Adipocyte (in vitro differentiated cells): ENCODE measurements at regions not wholly inside any gene's neighbourhood (a gene's known extent, or its start where the extent isn't known, plus 50 kb on each side); places are given as distances from the start of the nearest gene placed in this dataset.

ENCODE experiments used
- DNase-seq: peaks from one replicate; pipeline ENCODE4 v3.0.0-alpha.2; 2015; ENCODE audit warnings: low read depth
- H3K27me3 ChIP-seq: replicated peaks from 2 replicates; pipeline ENCODE4 v1.7.0; 2013; ENCODE audit warnings: mild to moderate bottlenecking, low read length, moderate library complexity; ENCODE audit not compliant: control insufficient read depth, insufficient read depth
- H3K36me3 ChIP-seq: 2 replicates; pipeline ENCODE4 v1.7.0; 2013; ENCODE audit warnings: low read length, mild to moderate bottlenecking, moderate library complexity; ENCODE audit not compliant: control insufficient read depth, insufficient read depth, severe bottlenecking
- H3K4me1 ChIP-seq: 2 replicates; pipeline ENCODE4 v1.7.0; 2013; ENCODE audit warnings: mild to moderate bottlenecking, low read length, moderate library complexity; ENCODE audit not compliant: control insufficient read depth, insufficient read depth
- H3K4me3 ChIP-seq: 2 replicates; pipeline ENCODE4 v1.7.0; 2013; ENCODE audit warnings: mild to moderate bottlenecking, low read length, moderate library complexity
- H3K9ac ChIP-seq: 2 replicates; pipeline ENCODE4 v1.7.0; 2013; ENCODE audit warnings: mild to moderate bottlenecking, low read length, moderate library complexity
- H3K9me3 ChIP-seq: 2 replicates; pipeline ENCODE4 v1.7.0; 2013; ENCODE audit warnings: mild to moderate bottlenecking, low read length, moderate library complexity; ENCODE audit not compliant: control insufficient read depth

- Histone ChIP-seq H3K4me3 (no peak overlapping the region), H3K9me3 (no peaks in the 10 kb centered on the region), H3K36me3 (no peaks in the 10 kb centered on the region), H3K9ac (no peak overlapping the region), H3K4me1 (peaks cover 31% of the 10 kb centered on the region), H3K27me3 (peaks cover 4% of the 10 kb centered on the region)
- peak; percentile 72 for DNase-seq
These were observed 195.2 kb upstream of the C1QTNF7 start for GRCh38 chr4:15232366-15233263.

GRCh38 chr4:15233264-15233597 lies 194.6 kb upstream of the C1QTNF7 start:
- H3K27me3 ChIP-seq: peaks cover 8% of the 10 kb centered on the region
- H3K4me1 ChIP-seq: peaks cover 31% of the 10 kb centered on the region
- no peak overlapping the region for H3K9ac ChIP-seq
- H3K9me3 ChIP-seq: no peaks in the 10 kb centered on the region
- H3K36me3 ChIP-seq: no peaks in the 10 kb centered on the region
- no peak for DNase-seq
- H3K4me3 ChIP-seq: no peak overlapping the region

- Histone ChIP-seq H3K9me3 (no peaks in the 10 kb centered on the region), H3K4me3 (no peak overlapping the region), H3K9ac (no peak overlapping the region), H3K27me3 (peaks cover 8% of the 10 kb centered on the region), H3K4me1 (peaks cover 31% of the 10 kb centered on the region), H3K36me3 (no peaks in the 10 kb centered on the region)
- no peak for DNase-seq
These were observed 194.2 kb upstream of the C1QTNF7 start for GRCh38 chr4:15233626-15234025.

GRCh38 chr4:15234116-15234855 lies 193.5 kb upstream of the C1QTNF7 start:
- Histone ChIP-seq H3K9ac (no peak overlapping the region), H3K9me3 (no peaks in the 10 kb centered on the region), H3K4me3 (no peak overlapping the region), H3K4me1 (peaks cover 36% of the 10 kb centered on the region), H3K36me3 (no peaks in the 10 kb centered on the region), H3K27me3 (peaks cover 8% of the 10 kb centered on the region)
- DNase-seq: peak; percentile 52

GRCh38 chr4:15234856-15235126 lies 193.0 kb upstream of the C1QTNF7 start:
- Histone ChIP-seq H3K4me3 (no peak overlapping the region), H3K9ac (no peak overlapping the region), H3K4me1 (peaks cover 41% of the 10 kb centered on the region), H3K27me3 (peaks cover 8% of the 10 kb centered on the region), H3K36me3 (no peaks in the 10 kb centered on the region), H3K9me3 (no peaks in the 10 kb centered on the region)
- peak; percentile 91 for DNase-seq

- H3K9me3 ChIP-seq: no peaks in the 10 kb centered on the region
- no peak overlapping the region for H3K9ac ChIP-seq
- no peaks in the 10 kb centered on the region for H3K36me3 ChIP-seq
- no peak overlapping the region for H3K4me3 ChIP-seq
- H3K4me1 ChIP-seq: peaks cover 43% of the 10 kb centered on the region
- no peak for DNase-seq
- peaks cover 8% of the 10 kb centered on the region for H3K27me3 ChIP-seq
These were observed 192.7 kb upstream of the C1QTNF7 start for GRCh38 chr4:15235135-15235534.

GRCh38 chr4:15237648-15238230 lies 190.1 kb upstream of the C1QTNF7 start:
- peaks cover 38% of the 10 kb centered on the region for H3K4me1 ChIP-seq
- no peak overlapping the region for H3K9ac ChIP-seq
- no peaks in the 10 kb centered on the region for H3K36me3 ChIP-seq
- H3K9me3 ChIP-seq: no peaks in the 10 kb centered on the region
- no peak for DNase-seq
- H3K27me3 ChIP-seq: peaks cover 8% of the 10 kb centered on the region
- no peak overlapping the region for H3K4me3 ChIP-seq

- no peak overlapping the region for H3K9ac ChIP-seq
- H3K4me3 ChIP-seq: no peak overlapping the region
- H3K36me3 ChIP-seq: no peaks in the 10 kb centered on the region
- H3K27me3 ChIP-seq: peaks cover 8% of the 10 kb centered on the region
- no peaks in the 10 kb centered on the region for H3K9me3 ChIP-seq
- peak; percentile 64 for DNase-seq
- H3K4me1 ChIP-seq: peaks cover 28% of the 10 kb centered on the region
These were observed 189.1 kb upstream of the C1QTNF7 start for GRCh38 chr4:15238720-15239119.

- peak; percentile 4 for DNase-seq
- Histone ChIP-seq H3K4me1 (peaks cover 17% of the 10 kb centered on the region), H3K9me3 (no peaks in the 10 kb centered on the region), H3K4me3 (no peak overlapping the region), H3K36me3 (no peaks in the 10 kb centered on the region), H3K9ac (no peak overlapping the region), H3K27me3 (peaks cover 8% of the 10 kb centered on the region)
These were observed 188.0 kb upstream of the C1QTNF7 start for GRCh38 chr4:15239866-15240265.

- Histone ChIP-seq H3K4me3 (no peak overlapping the region), H3K4me1 (peaks cover 13% of the 10 kb centered on the region), H3K27me3 (peaks cover 8% of the 10 kb centered on the region), H3K9me3 (no peaks in the 10 kb centered on the region), H3K36me3 (no peaks in the 10 kb centered on the region), H3K9ac (no peak overlapping the region)
- peak; percentile 14 for DNase-seq
These were observed 187.1 kb upstream of the C1QTNF7 start for GRCh38 chr4:15240764-15241163.

GRCh38 chr4:15242021-15242420 lies 185.8 kb upstream of the C1QTNF7 start:
- H3K9me3 ChIP-seq: no peaks in the 10 kb centered on the region
- H3K9ac ChIP-seq: no peak overlapping the region
- no peaks in the 10 kb centered on the region for H3K36me3 ChIP-seq
- H3K4me3 ChIP-seq: no peak overlapping the region
- H3K4me1 ChIP-seq: peaks cover 13% of the 10 kb centered on the region
- peaks cover 8% of the 10 kb centered on the region for H3K27me3 ChIP-seq
- DNase-seq: no peak
